ENCODE measurements at regions not wholly inside any gene's neighbourhood (a gene's known extent, or its start where the extent isn't known, plus 50 kb on each side); places are given as distances from the start of the nearest gene placed in this dataset.
A peak's percentile ranks its signal among the peaks of the same experiment; 100 is the strongest.

GRCh38 chr5:120362426-120362825 lies 101.7 kb upstream of the PRR16 start:
- Histone ChIP-seq H3K27ac (no peak overlapping the region), H3K9me3 (no peaks in the 10 kb centered on the region), H3K4me3 (no peak overlapping the region), H3K4me1 (no peaks in the 10 kb centered on the region), H3K27me3 (no peaks in the 10 kb centered on the region), H3K36me3 (no peaks in the 10 kb centered on the region)
- ATAC-seq = no peak
- no peak for TF ChIP-seq POLR2A (IDR thresholded peaks at IDR 0.05)
- no peak for TF ChIP-seq CTCF (IDR thresholded peaks at IDR 0.05)
- TF ChIP-seq POLR2AphosphoS5 (IDR thresholded peaks at IDR 0.05) = no peak
- TF ChIP-seq EP300 (IDR thresholded peaks at IDR 0.05) = no peak
- WGBS, 2 donors (ENCODE audit: low coverage in 1 of 2) = 84 to 89% methylated on average over 5 of the region's 5 CpGs

GRCh38 chr5:120365656-120366446 lies 98.2 kb upstream of the PRR16 start:
- no peak for ATAC-seq
- Histone ChIP-seq H3K27ac (no peak overlapping the region), H3K4me1 (no peaks in the 10 kb centered on the region), H3K36me3 (no peaks in the 10 kb centered on the region), H3K4me3 (no peak overlapping the region), H3K9me3 (no peaks in the 10 kb centered on the region), H3K27me3 (no peaks in the 10 kb centered on the region)
- TF ChIP-seq POLR2AphosphoS5 (IDR thresholded peaks at IDR 0.05) (no peak), CTCF (IDR thresholded peaks at IDR 0.05) (no peak), POLR2A (IDR thresholded peaks at IDR 0.05) (no peak), EP300 (IDR thresholded peaks at IDR 0.05) (no peak)
- WGBS, 2 donors (ENCODE audit: low coverage in 1 of 2) = 81 to 82% methylated on average over 4 to 6 of the region's 7 CpGs

- 92 to 100% methylated on average over 2 to 5 of the region's 13 CpGs for WGBS, 2 donors (ENCODE audit: low coverage in 1 of 2)
- ATAC-seq = peak; percentile 18
- TF ChIP-seq EP300 (IDR thresholded peaks at IDR 0.05) (no peak), POLR2AphosphoS5 (IDR thresholded peaks at IDR 0.05) (no peak), POLR2A (IDR thresholded peaks at IDR 0.05) (no peak), CTCF (IDR thresholded peaks at IDR 0.05) (no peak)
- Histone ChIP-seq H3K36me3 (no peaks in the 10 kb centered on the region), H3K4me1 (no peaks in the 10 kb centered on the region), H3K27ac (no peak overlapping the region), H3K27me3 (no peaks in the 10 kb centered on the region), H3K9me3 (no peaks in the 10 kb centered on the region), H3K4me3 (no peak overlapping the region)
Observed at GRCh38 chr5:120367896-120368634, 96.0 kb upstream of the PRR16 start.

GRCh38 chr5:120368923-120369715 lies 95.0 kb upstream of the PRR16 start:
- no peak for TF ChIP-seq POLR2AphosphoS5 (IDR thresholded peaks at IDR 0.05)
- no peak for TF ChIP-seq EP300 (IDR thresholded peaks at IDR 0.05)
- no peak for TF ChIP-seq POLR2A (IDR thresholded peaks at IDR 0.05)
- no peak for TF ChIP-seq CTCF (IDR thresholded peaks at IDR 0.05)
- 100% methylated on average over 1 of the region's 8 CpGs; no CpG with 5 or more reads in 1 of the 2 donors for WGBS, 2 donors (ENCODE audit: low coverage in 1 of 2)
- ATAC-seq = no peak
- no peaks in the 10 kb centered on the region for H3K27me3 ChIP-seq
- no peak overlapping the region for H3K27ac ChIP-seq
- no peak overlapping the region for H3K4me3 ChIP-seq
- H3K9me3 ChIP-seq = no peaks in the 10 kb centered on the region
- H3K36me3 ChIP-seq = no peaks in the 10 kb centered on the region
- H3K4me1 ChIP-seq = no peaks in the 10 kb centered on the region
